Neural progenitor cell (in vitro differentiated cells): ENCODE measurements at regions not wholly inside any gene's neighbourhood (a gene's known extent, or its start where the extent isn't known, plus 50 kb on each side); places are given as distances from the start of the nearest gene placed in this dataset.

ENCODE experiments used
- CTCF ChIP-seq: fragments of 200-600 bp; sonication (generic); IDR thresholded peaks from 2 replicates; pipeline ENCODE4 v1.5.1; 2017; ENCODE audit warnings: antibody characterized with exemption, mild to moderate bottlenecking
- EZH2 ChIP-seq: fragments of 200-600 bp; sonication (generic); IDR thresholded peaks from 2 replicates; pipeline ENCODE4 v1.6.1; 2017; ENCODE audit warnings: antibody characterized with exemption, mild to moderate bottlenecking, moderate library complexity
- EZH2phosphoT487 ChIP-seq: fragments of 200-600 bp; sonication (generic); IDR thresholded peaks from 2 replicates; pipeline ENCODE4 v1.6.1; 2017; ENCODE audit warnings: antibody characterized with exemption

DNA sequence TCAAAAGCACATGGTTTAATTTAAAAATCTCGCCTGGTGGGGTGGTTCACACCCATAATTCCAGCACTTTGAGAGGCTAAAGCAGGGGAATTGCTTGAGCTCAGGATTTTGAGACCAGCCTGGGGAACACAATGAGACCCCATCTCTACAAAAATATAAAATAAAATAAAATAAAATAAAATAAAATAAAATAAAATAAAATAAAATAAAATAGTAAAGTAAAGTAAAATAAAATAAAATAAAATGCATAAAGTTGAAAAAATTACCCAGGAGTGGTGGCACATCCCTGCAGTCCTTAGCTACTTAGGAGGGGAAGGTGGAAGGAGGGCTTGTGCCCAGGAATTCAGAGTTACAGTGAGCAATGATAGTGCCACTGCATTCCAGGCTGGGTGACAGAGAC, 88.7 kb upstream of the MS4A8 start:
- TF ChIP-seq CTCF (no peak), EZH2 (no peak), EZH2phosphoT487 (no peak)
